T-helper 9 cell (primary cell): ENCODE measurements at regions not wholly inside any gene's neighbourhood (a gene's known extent, or its start where the extent isn't known, plus 50 kb on each side); places are given as distances from the start of the nearest gene placed in this dataset.

Experiments used
- DNase-seq: peaks from one replicate; pipeline ENCODE4 v3.0.0-alpha.2; 2020

DNA sequence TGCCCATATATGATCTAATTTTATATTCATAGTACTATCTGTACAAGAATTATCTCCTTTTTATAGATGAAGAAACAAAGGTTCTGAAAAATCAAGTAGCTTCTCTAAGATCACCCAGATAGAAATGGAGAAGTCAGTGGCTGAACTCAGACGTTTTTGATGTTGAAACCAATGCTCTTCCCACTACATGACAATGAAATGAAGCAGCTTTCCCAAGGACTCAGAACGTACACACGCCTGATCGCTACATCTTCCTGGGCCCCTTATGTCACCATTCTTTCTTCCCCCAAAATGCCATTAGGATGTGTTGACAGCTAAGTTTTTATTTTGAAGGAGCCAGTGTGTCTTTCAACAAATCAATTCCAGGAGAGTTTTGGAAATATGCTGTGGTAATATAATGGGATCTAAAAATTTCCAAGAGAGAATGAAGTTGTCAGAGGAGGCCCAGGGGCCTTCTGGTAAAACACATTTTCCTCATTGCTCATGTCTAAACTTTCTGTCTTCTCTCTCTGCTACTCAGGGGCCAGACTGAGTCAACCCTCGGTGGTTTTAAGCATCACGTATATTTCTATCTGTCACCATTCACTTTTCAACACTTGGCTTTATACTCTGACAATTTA, 98.1 kb upstream of the COL21A1 start:
- no peak for DNase-seq

DNA sequence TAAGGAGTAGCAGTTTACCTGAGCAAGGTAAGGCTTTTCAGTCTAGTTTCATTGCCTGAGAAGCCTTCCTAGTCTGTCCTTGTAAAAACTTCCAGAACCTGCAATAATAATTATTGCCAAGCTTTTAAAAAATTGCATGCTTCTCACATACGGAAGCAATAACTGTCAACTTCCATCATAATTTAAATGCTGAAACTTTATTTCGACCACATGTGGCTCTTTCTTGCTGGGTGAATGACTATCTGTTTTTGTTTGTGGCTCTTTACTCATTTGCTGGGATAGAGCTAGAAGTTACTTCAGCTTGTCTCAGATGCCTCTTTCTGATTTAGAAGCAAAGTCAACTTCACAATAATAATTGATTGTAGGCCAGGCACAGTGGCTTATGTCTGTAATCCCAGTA, 95.9 kb upstream of the COL21A1 start:
- no peak for DNase-seq

DNA sequence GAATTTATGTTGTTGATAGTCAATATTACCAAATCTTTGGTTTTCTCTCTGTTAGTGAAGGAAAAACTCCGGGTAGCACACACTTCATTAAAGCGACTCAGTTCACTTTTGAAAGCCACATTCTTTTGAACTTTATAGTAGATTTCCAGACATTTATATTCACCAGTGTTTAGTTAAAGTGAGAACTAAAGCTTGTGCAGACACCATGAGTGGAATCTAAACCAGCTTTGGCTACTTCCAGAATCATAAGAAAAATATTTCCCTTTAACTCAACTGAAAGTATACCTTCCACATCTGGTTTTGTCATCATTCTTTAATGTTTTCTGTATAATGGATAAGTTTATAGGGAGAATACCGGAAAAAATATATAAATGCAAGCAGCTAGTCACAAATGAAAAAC, 92.1 kb upstream of the COL21A1 start:
- DNase-seq: no peak

DNA sequence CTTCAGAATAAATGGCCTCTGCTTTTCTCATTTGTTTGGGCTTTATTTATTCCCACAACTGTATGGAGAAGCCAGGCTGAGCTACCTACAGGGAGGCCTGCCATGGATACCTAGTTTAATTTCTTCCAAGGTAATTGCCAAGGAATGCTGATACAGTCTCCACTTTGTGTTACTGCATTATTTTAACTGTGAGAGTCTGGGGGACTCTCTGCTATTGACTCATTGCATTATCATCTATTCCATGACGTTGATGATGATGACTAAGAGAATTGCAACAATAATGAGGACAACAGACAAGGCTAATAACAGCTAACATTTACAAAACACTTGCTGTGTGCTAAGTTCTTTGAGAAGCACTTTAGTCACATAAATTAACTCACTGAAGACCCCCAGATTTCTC, 88.3 kb upstream of the COL21A1 start:
- no peak for DNase-seq

DNA sequence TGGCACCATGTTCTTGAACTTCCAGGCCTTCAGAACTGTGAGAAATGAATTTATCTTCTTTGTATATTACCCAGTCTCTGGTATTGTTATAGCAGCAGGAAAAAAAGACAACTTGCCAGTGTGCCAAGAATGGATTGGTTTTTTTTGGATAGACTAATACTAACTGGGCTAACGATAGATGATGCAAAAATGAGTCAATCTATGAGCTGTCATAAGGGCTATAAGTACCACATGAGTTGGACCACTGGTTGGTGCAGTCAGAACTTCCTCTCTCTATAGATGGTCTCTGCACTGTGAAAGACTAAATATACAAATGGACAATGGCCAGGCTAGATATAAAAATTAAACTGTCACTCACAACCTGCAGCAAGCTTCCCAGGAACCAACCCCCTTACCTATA, 87.6 kb upstream of the COL21A1 start:
- DNase-seq: no peak

DNA sequence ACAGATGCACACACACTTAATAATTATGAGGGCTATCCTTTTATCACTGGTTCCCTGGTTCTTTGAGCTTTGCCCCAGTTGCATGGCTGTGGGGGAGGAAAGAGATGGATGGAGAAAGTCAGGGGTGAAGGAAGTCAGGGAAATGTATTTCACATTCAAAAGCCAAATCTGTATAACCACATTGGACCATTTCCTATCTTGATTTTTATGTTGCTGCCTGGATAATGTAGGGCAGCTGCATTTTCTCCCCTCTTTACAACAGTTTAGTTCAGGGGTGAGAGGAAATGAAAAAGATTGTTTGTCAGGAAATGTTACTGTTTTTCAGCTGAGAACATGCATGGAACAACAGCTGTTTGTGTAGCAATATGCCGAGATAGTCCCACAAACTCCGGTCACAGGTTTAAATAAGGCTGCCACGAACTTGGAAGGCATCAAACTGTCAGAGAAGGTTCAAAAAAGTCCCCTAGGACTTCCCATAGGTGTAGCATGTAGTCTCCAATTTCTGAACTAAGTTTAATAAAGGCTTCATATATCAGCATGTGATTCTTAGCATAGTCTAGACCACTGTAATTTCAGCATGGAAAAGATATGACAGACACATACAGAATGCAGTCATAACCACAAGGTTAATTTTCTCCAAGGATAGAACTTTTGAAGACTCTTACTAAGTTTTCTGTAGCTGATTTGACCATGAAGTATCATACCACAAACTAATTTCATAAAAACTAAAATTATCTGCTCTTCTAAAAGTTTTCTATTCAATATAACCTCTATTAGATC, 82.1 kb upstream of the COL21A1 start:
- DNase-seq: no peak

DNA sequence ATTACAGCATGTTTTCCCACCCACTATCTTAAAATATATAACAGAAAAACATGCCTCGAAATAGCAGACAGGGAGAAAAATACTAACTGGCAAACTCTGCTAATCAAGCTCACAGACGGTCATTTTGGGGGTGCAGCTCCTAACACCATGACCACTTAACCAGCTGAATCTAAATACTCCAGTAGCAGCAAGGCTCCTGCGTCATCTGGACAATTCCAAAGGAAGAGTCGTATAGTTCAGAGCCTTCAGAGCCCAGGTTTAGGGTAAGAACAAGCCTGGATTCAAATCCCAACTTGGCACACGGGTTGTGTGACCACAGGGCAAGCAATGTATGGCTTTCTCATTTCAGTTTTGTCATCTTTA, 81.3 kb upstream of the COL21A1 start:
- no peak for DNase-seq

DNA sequence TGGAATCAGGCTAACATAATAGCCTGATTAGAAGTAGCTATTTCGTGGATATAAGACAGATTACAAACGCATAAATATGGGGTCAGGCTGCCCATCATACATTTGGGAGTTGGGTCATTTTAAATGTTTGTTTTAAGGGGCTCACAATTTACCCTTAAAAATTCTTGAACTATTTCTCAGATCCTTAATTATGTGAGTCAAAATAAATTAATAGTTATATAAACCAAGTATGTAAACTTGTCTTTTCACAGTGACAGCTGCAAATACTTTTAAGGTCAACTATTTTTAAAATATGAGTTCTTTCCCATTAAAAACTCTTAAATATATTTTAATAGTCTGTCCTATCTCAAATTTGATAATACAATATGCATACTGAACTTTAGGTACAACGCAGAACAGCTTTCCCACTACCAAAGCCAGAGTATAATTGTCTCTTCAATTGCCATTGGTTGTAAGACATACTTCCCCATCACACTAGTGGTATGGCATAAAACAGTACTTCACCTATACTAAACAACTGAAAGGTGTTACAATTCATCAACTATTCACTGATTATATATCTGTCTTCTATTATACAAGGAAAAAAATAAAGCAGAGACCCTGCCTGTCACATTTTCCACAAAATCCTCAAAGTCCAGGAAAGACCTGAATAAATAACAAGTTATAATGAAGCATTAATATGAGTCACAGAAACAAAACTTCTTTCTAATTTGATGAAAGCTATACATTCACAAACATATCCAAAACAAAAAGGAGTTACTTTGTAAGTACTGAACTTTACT, 80.8 kb upstream of the COL21A1 start:
- DNase-seq: no peak

DNA sequence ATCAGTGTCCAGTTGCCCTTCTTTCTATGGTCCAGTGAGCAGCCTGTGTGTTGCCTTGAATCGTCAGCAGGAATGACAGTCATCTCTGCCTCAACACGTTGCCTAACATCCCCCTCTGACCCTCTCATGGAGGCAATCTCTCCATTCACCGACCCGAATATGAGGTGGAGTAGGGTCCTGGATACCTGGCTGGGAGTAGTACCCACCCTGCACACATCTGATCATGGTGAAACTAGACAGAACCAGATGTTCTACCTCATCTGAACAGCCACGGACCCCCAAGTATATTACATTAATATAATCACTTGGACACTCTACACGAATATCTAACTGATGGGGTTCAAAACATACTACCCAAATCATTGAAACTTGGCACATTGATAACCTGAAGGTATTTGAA, 77.0 kb upstream of the COL21A1 start:
- no peak for DNase-seq

DNA sequence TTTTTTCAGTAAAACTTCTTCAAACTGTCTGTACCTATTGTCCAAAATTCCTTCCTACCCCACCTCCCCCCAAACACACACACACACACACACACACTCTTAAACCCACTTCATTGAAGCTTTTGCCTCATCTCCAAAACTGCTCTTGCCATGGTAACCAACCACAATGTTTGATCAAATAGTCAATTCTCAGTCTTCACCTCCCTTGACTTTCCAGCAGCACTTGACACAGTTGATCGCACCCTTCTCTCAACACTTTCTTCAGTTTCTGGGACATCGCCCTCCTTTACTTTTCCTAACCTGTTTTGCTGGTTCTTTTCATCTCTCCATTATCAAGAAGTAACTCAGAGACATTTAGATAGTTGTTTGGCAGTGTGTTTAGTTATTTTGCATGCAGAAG, 71.5 kb upstream of the COL21A1 start:
- DNase-seq: no peak

DNA sequence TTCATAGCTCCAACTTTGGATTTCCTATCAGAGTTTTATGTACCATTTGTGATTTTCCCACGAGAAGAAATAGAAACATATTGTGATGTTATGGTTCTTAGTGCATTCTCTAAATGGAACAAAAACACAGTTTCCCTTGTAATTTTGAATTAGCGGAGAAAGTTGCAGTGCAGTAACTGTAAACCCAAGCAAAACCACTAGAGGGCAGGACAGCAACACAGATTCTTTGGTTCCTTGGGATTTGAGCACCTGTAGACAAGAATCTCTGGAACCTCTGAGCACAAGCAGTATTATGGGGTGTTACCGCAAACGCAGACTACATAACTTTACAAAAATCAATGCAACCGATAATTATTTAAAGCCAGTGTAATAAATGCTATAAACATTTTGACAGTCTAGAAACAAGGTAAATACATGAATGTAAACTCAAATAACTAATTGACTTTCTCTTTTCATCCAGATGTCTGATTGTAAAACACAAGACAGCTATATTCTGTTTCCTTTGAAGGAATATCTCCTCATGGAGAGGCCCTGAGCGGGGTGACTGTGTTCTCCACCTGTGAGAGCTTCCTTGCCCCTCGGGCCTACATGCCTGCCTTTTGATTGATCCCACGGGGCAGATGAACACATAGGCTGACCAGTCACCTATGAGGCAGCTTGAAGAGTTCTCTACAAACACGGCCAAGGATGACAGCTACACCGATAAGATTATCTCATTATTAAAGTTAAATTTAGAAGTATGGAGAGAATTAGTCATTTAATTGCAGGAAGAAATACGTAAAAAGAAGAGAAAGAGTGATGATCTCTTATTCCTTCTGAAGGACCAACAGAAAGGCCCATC, 67.5 kb upstream of the COL21A1 start:
- no peak for DNase-seq

DNA sequence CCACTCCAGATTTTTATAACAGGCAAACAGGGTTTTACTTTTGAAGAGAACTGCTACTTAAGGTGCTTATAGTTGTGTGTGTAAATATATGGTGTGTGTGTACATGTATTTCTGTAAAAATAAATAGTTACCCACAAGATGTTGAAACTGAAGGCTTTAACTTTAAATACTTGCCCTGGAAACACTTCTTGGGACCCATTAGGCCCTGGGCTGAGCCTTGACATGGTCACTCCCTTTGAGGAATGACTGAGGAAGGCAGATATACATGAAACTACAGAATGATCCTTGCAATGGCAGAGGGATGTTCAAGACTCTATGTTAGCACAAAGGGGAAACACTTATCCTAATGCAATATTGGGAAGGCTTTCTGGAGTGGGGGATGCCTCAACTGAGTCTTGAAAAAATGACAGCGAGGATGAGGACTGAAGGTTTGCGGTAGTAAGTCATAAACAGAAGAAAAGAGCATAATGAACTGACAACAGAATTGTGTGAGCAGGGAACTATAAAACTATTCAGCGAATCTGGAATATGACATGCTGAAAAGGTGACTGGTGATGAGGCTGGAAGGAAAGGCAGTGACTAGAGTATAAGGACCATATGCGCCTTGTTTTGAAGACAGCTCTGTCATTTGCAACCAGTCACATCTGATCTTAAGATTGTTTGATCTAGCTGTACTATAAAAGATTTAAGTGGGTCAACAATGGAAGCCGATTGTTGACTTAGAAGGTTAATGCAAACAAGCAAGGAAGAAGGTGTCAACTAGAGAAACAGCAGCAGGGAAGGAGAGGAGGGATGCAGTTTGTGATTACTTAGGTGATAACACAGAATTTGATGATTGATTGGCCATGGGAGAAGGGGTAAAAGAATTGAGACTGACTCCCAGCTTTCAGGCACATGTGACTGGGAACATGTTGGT, 64.4 kb upstream of the COL21A1 start:
- DNase-seq: no peak

DNA sequence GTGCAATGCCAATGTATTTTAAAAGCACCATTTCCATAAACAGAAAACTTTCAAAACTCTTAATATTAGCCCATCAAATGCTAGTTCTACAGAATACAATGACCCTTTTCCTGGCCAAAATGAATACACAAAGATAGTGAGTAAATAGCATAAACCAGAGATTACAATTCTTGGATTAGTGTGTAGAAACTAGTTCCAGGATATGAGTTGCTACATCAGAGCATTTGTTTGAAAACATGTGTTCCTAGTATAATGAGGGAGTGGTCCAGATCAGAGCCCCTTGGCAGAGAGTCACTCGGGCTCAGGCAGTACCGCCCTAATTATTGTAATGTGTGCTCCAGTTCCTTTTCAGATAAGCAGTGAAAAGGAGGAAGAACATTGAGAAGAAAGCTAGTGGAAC, 63.7 kb upstream of the COL21A1 start:
- no peak for DNase-seq

DNA sequence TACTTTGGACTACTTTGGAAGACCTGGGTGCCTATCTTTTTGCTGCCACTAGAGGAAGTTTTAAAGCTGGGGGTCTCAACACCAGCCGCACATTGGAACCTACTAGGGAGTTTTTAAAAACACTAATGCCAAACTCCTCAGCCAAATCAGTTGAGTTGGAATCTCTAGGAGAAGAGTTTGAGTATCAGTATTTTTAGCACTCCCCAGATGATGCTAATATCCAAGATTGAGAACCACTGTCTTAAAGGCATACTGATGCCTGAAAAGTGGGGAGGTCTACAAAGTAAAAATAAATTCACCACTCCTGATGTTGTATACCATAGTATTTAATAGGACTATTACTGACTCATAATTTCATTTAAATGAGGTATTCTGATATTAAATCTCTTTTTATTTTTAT, 62.9 kb upstream of the COL21A1 start:
- DNase-seq: no peak

DNA sequence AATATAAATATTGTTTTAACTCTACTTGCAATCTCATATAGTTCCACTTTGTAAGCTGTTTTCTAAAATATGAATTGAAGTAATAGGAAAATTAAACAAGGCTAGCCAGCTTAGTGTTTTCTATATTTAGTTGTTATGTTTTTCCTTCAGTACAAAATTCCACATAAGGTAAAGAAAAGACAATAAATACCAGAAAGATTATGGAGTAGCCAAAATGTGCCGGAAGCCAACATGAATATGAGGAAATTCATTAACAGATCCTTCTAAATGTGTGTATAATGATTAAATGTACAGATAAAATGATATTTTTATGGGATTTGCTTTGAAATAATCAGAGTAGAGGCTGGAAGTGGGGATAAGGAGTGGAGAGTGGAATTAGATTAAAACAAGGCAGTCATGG, 52.5 kb upstream of the COL21A1 start:
- DNase-seq: no peak

DNA sequence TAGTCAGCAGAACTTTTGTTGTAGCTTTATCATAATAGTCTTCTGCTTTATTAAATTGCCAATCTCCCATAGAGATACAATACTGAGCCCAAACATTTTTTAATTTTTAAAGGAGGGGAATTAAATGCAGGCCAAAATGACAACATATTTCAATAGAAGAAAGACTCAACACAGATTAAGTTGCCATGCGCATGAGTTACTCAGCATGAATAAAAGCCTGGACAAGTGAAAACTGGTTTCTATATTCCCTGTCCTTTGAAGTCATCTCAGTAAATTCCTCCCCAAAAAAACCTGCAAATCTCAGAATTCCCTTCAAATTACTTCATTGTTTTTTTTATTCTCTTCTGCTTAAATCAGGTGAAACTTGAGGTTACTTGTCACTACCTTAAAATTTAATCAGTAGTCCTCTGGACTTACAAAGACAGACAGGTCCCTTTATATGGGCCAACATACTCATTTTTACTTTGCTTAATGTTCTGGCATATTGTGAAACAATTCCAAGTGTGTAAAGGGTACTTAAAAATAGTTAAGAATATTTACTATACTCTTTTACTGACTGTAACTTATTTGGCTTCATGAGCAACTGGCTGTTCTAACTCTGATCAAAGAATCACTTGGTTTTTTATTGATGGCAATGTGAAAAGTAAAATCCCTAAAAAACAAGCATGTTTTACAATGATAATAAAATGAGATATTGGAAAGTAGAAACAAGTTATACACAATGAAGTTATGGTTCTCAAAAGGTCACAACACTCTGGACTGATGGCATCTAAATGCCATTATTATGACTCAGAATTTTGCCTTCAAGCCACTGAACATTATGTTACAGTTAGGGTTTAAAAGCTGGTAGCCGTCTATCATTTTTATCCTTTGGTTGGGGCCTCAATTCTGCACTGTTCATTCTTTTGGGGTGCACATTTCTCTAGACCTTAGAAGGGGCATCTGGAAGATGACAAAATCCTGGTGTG, 49.9 kb upstream of the COL21A1 start:
- DNase-seq: no peak
